Rectal smooth muscle tissue (tissue), 1 donor: ENCODE measurements at regions not wholly inside any gene's neighbourhood (a gene's known extent, or its start where the extent isn't known, plus 50 kb on each side); places are given as distances from the start of the nearest gene placed in this dataset.

Source experiments
- H3K27ac ChIP-seq: one replicate; pipeline ENCODE4 v1.7.0; 2013; ENCODE audit warnings: low read depth, low read length, inconsistent platforms
- H3K27me3 ChIP-seq: one replicate; pipeline ENCODE4 v1.7.0; 2013; ENCODE audit warnings: low read length; ENCODE audit not compliant: control insufficient read depth, insufficient read depth
- H3K36me3 ChIP-seq: one replicate; pipeline ENCODE4 v1.7.0; 2013; ENCODE audit warnings: low read length; ENCODE audit not compliant: control insufficient read depth, insufficient read depth
- H3K4me1 ChIP-seq: one replicate; pipeline ENCODE4 v1.7.0; 2013; ENCODE audit warnings: low read length; ENCODE audit not compliant: control insufficient read depth, insufficient read depth
- H3K4me3 ChIP-seq: one replicate; pipeline ENCODE4 v1.7.0; 2013; ENCODE audit warnings: low read length
- H3K9ac ChIP-seq: one replicate; pipeline ENCODE4 v1.7.0; 2013; ENCODE audit warnings: low read length

- Histone ChIP-seq H3K27me3 (no peaks in the 10 kb centered on the region), H3K9ac (no peak overlapping the region), H3K36me3 (no peaks in the 10 kb centered on the region), H3K27ac (no peak overlapping the region), H3K4me3 (no peak overlapping the region), H3K4me1 (no peaks in the 10 kb centered on the region)
Observed at GRCh38 chrX:9087271-9088040, 53.5 kb upstream of the FAM9B start.

- Histone ChIP-seq H3K27ac (no peak overlapping the region), H3K9ac (no peak overlapping the region), H3K36me3 (no peaks in the 10 kb centered on the region), H3K4me1 (no peaks in the 10 kb centered on the region), H3K27me3 (no peaks in the 10 kb centered on the region), H3K4me3 (no peak overlapping the region)
Observed at GRCh38 chrX:9088896-9089295, 55.0 kb upstream of the FAM9B start.

- H3K4me3 ChIP-seq: no peak overlapping the region
- no peaks in the 10 kb centered on the region for H3K36me3 ChIP-seq
- no peak overlapping the region for H3K27ac ChIP-seq
- no peaks in the 10 kb centered on the region for H3K27me3 ChIP-seq
- H3K4me1 ChIP-seq: no peaks in the 10 kb centered on the region
- no peak overlapping the region for H3K9ac ChIP-seq
Observed at GRCh38 chrX:9090766-9091165, 56.8 kb upstream of the FAM9B start.

GRCh38 chrX:9091258-9091657 lies 57.3 kb upstream of the FAM9B start:
- Histone ChIP-seq H3K9ac (no peak overlapping the region), H3K4me1 (no peaks in the 10 kb centered on the region), H3K27me3 (no peaks in the 10 kb centered on the region), H3K27ac (no peak overlapping the region), H3K36me3 (no peaks in the 10 kb centered on the region), H3K4me3 (no peak overlapping the region)

GRCh38 chrX:9102956-9103355 lies 69.0 kb upstream of the FAM9B start:
- Histone ChIP-seq H3K27me3 (no peaks in the 10 kb centered on the region), H3K9ac (no peak overlapping the region), H3K4me1 (no peaks in the 10 kb centered on the region), H3K4me3 (no peak overlapping the region), H3K36me3 (no peaks in the 10 kb centered on the region), H3K27ac (no peak overlapping the region)

GRCh38 chrX:9108054-9108453 lies 74.1 kb upstream of the FAM9B start:
- no peak overlapping the region for H3K4me3 ChIP-seq
- H3K27me3 ChIP-seq: no peaks in the 10 kb centered on the region
- H3K27ac ChIP-seq: no peak overlapping the region
- H3K36me3 ChIP-seq: no peaks in the 10 kb centered on the region
- H3K9ac ChIP-seq: no peak overlapping the region
- no peaks in the 10 kb centered on the region for H3K4me1 ChIP-seq

- Histone ChIP-seq H3K4me3 (no peak overlapping the region), H3K36me3 (no peaks in the 10 kb centered on the region), H3K9ac (no peak overlapping the region), H3K4me1 (no peaks in the 10 kb centered on the region), H3K27me3 (no peaks in the 10 kb centered on the region), H3K27ac (no peak overlapping the region)
Observed at GRCh38 chrX:9110808-9111207, 76.9 kb upstream of the FAM9B start.

GRCh38 chrX:9114245-9114644 lies 80.3 kb upstream of the FAM9B start:
- Histone ChIP-seq H3K27me3 (no peaks in the 10 kb centered on the region), H3K36me3 (no peaks in the 10 kb centered on the region), H3K4me1 (no peaks in the 10 kb centered on the region), H3K27ac (no peak overlapping the region), H3K9ac (no peak overlapping the region), H3K4me3 (no peak overlapping the region)

- no peaks in the 10 kb centered on the region for H3K36me3 ChIP-seq
- no peak overlapping the region for H3K9ac ChIP-seq
- no peaks in the 10 kb centered on the region for H3K4me1 ChIP-seq
- H3K27ac ChIP-seq: no peak overlapping the region
- no peak overlapping the region for H3K4me3 ChIP-seq
- H3K27me3 ChIP-seq: no peaks in the 10 kb centered on the region
Observed at GRCh38 chrX:9117851-9118250, 83.9 kb upstream of the FAM9B start.

GRCh38 chrX:9122519-9123245 lies 88.8 kb upstream of the FAM9B start:
- Histone ChIP-seq H3K27ac (no peak overlapping the region), H3K27me3 (no peaks in the 10 kb centered on the region), H3K36me3 (no peaks in the 10 kb centered on the region), H3K4me1 (no peaks in the 10 kb centered on the region), H3K9ac (no peak overlapping the region), H3K4me3 (no peak overlapping the region)

- H3K4me1 ChIP-seq: no peaks in the 10 kb centered on the region
- H3K27ac ChIP-seq: no peak overlapping the region
- H3K4me3 ChIP-seq: no peak overlapping the region
- no peaks in the 10 kb centered on the region for H3K36me3 ChIP-seq
- H3K27me3 ChIP-seq: no peaks in the 10 kb centered on the region
- H3K9ac ChIP-seq: no peak overlapping the region
Observed at GRCh38 chrX:9127986-9128385, 94.1 kb upstream of the FAM9B start.

- Histone ChIP-seq H3K27me3 (no peaks in the 10 kb centered on the region), H3K4me3 (no peak overlapping the region), H3K36me3 (no peaks in the 10 kb centered on the region), H3K4me1 (no peaks in the 10 kb centered on the region), H3K9ac (no peak overlapping the region), H3K27ac (no peak overlapping the region)
Observed at GRCh38 chrX:9130031-9130430, 96.1 kb upstream of the FAM9B start.

GRCh38 chrX:9131066-9131465 lies 97.1 kb upstream of the FAM9B start:
- no peak overlapping the region for H3K4me3 ChIP-seq
- no peaks in the 10 kb centered on the region for H3K36me3 ChIP-seq
- H3K27ac ChIP-seq: no peak overlapping the region
- H3K27me3 ChIP-seq: no peaks in the 10 kb centered on the region
- H3K4me1 ChIP-seq: no peaks in the 10 kb centered on the region
- H3K9ac ChIP-seq: no peak overlapping the region
